ENCODE measurements at regions not wholly inside any gene's neighbourhood (a gene's known extent, or its start where the extent isn't known, plus 50 kb on each side); places are given as distances from the start of the nearest gene placed in this dataset.

DNA sequence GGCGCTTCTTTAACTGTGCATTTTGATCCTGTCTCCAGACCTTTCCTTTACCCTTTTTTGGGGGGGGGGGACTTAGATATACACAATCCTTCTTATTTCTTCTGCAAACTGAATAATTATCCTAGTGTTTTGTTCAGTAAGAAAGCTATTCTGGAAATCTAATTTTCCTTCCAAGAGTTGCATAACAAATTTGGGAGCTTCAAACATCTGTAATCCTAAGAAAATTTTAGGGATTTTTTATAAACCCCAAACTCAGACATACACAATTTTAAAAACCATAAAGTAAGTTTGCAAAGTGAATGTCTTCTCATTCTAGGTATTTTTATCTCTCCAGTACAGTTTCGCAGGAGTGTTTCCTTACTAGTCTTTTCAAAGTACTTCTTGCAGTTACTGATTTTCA is 182.7 kb upstream of the E2F7 start:
- no peaks in the 10 kb centered on the region for H3K79me2 ChIP-seq (ENCODE audit: insufficient read depth, low read length)
- no peak overlapping the region for H3K9ac ChIP-seq (ENCODE audit: extremely low read depth, insufficient read length, low read length)
- no peak overlapping the region for H4K91ac ChIP-seq (ENCODE audit: insufficient read length, low read depth, low read length)
- no peak overlapping the region for H3K27ac ChIP-seq (ENCODE audit: insufficient read length, low read depth, low read length)
- TF ChIP-seq, protein P1, sequence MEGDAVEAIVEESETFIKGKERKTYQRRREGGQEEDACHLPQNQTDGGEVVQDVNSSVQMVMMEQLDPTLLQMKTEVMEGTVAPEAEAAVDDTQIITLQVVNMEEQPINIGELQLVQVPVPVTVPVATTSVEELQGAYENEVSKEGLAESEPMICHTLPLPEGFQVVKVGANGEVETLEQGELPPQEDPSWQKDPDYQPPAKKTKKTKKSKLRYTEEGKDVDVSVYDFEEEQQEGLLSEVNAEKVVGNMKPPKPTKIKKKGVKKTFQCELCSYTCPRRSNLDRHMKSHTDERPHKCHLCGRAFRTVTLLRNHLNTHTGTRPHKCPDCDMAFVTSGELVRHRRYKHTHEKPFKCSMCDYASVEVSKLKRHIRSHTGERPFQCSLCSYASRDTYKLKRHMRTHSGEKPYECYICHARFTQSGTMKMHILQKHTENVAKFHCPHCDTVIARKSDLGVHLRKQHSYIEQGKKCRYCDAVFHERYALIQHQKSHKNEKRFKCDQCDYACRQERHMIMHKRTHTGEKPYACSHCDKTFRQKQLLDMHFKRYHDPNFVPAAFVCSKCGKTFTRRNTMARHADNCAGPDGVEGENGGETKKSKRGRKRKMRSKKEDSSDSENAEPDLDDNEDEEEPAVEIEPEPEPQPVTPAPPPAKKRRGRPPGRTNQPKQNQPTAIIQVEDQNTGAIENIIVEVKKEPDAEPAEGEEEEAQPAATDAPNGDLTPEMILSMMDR (conservative IDR thresholded peaks at IDR 0.05), result no peak
- H3K27me3 ChIP-seq (ENCODE audit: insufficient read depth, low read length), result no peaks in the 10 kb centered on the region
- no peak overlapping the region for H3K18ac ChIP-seq (ENCODE audit: insufficient read length, low read depth, low read length)
- no peak overlapping the region for H4K8ac ChIP-seq (replicated peaks; ENCODE audit: insufficient read length, low read depth, low read length)
- no peak overlapping the region for H2BK120ac ChIP-seq (ENCODE audit: low read depth, low read length, poor library complexity, severe bottlenecking)
- DNase-seq, result no peak
- no peak overlapping the region for H2AK5ac ChIP-seq (ENCODE audit: insufficient read length, low read length)
- no peaks in the 10 kb centered on the region for H3K79me1 ChIP-seq (ENCODE audit: insufficient read depth, low read depth, low read length, poor library complexity, severe bottlenecking)
- no peak overlapping the region for H4K5ac ChIP-seq (ENCODE audit: insufficient read length, low read depth, low read length)
- H3K4me3 Mint-ChIP-seq, result no peak overlapping the region
- no CpG with 5 or more reads among the region's 2 CpGs for WGBS (ENCODE audit: extremely low coverage, insufficient read length, low lambda C conversion rate)
- peak overlapping the region in 1 of 3 experiments; percentile 17; a peak in 1 of 7 replicates for H3K27ac Mint-ChIP-seq
- H3K4me1 Mint-ChIP-seq, result no peaks in the 10 kb centered on the region
- H3K23me2 ChIP-seq (ENCODE audit: insufficient read length, low read depth, low read length, poor library complexity, severe bottlenecking), result no peaks in the 10 kb centered on the region
- H3K14ac ChIP-seq (ENCODE audit: insufficient read depth, low read length), result no peak overlapping the region
- H2BK12ac ChIP-seq (ENCODE audit: insufficient read length, low read depth, low read length), result no peak overlapping the region
- H3K23ac ChIP-seq (ENCODE audit: insufficient read length, low read depth, low read length), result no peak overlapping the region
- no peak overlapping the region for H3K4me2 ChIP-seq (ENCODE audit: insufficient read depth, insufficient read length, low read length)
- no peak overlapping the region for H3K56ac ChIP-seq (ENCODE audit: insufficient read length, low read depth, low read length)
- H3K36me3 Mint-ChIP-seq (ENCODE audit: insufficient read depth in 1 of 3, low read depth in 3 of 3), result no peaks in the 10 kb centered on the region
- no peak overlapping the region for H2BK5ac ChIP-seq (ENCODE audit: insufficient read length, low read length)
- H3K4me1 ChIP-seq (ENCODE audit: insufficient read depth, low read length), result no peaks in the 10 kb centered on the region
- no peak overlapping the region for H3K4ac ChIP-seq (ENCODE audit: low read depth, low read length)
- no peaks in the 10 kb centered on the region for H3K9me3 Mint-ChIP-seq
- no peaks in the 10 kb centered on the region for H4K20me1 ChIP-seq (ENCODE audit: control insufficient read depth, insufficient read depth, insufficient read length)
- H3K9me3 ChIP-seq (ENCODE audit: control insufficient read depth, low read depth, low read length), result no peaks in the 10 kb centered on the region
- no peak overlapping the region for H2BK20ac ChIP-seq (ENCODE audit: low read depth, low read length, poor library complexity, severe bottlenecking)
- H2BK15ac ChIP-seq (ENCODE audit: low read depth, low read length), result no peak overlapping the region
- H2AFZ ChIP-seq (ENCODE audit: low read length), result no peak overlapping the region
- H3K27me3 Mint-ChIP-seq (ENCODE audit: low read depth), result no peaks in the 10 kb centered on the region
- no peak overlapping the region for H3T11ph ChIP-seq (ENCODE audit: low read length)
